ENCODE measurements at regions not wholly inside any gene's neighbourhood (a gene's known extent, or its start where the extent isn't known, plus 50 kb on each side); places are given as distances from the start of the nearest gene placed in this dataset.

- TF ChIP-seq, protein P1, sequence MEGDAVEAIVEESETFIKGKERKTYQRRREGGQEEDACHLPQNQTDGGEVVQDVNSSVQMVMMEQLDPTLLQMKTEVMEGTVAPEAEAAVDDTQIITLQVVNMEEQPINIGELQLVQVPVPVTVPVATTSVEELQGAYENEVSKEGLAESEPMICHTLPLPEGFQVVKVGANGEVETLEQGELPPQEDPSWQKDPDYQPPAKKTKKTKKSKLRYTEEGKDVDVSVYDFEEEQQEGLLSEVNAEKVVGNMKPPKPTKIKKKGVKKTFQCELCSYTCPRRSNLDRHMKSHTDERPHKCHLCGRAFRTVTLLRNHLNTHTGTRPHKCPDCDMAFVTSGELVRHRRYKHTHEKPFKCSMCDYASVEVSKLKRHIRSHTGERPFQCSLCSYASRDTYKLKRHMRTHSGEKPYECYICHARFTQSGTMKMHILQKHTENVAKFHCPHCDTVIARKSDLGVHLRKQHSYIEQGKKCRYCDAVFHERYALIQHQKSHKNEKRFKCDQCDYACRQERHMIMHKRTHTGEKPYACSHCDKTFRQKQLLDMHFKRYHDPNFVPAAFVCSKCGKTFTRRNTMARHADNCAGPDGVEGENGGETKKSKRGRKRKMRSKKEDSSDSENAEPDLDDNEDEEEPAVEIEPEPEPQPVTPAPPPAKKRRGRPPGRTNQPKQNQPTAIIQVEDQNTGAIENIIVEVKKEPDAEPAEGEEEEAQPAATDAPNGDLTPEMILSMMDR (conservative IDR thresholded peaks at IDR 0.05; ENCODE audit: low read length) = no peak
- TF ChIP-seq EZH2phosphoT487 (IDR thresholded peaks at IDR 0.05; ENCODE audit: borderline replicate concordance) = no peak
Measured at GRCh38 chr2:118246726-118247125, 158.5 kb downstream of the INSIG2 start.
